Colonic mucosa (tissue), 4 donors: ENCODE measurements at regions not wholly inside any gene's neighbourhood (a gene's known extent, or its start where the extent isn't known, plus 50 kb on each side); places are given as distances from the start of the nearest gene placed in this dataset.

ENCODE experiments used
- DNase-seq: peaks from one replicate; pipeline ENCODE4 v3.0.0-alpha.2; 2020
- H3K27ac ChIP-seq: fragments of 200-600 bp; one replicate; pipeline ENCODE4 v1.8.0; 2021
- H3K27me3 ChIP-seq: fragments of 200-600 bp; one replicate; pipeline ENCODE4 v1.8.0; 2021
- H3K36me3 ChIP-seq: fragments of 200-600 bp; one replicate; pipeline ENCODE4 v1.8.0; 2021
- H3K4me1 ChIP-seq: fragments of 200-600 bp; one replicate; pipeline ENCODE4 v1.8.0; 2021; ENCODE audit warnings: mild to moderate bottlenecking
- H3K4me3 ChIP-seq: fragments of 200-600 bp; one replicate; pipeline ENCODE4 v1.8.0; 2021
- H3K9ac ChIP-seq, 2 donors: one replicate each; pipeline ENCODE4 v1.7.0; 2013; ENCODE audit warnings: control low read depth in 2 of 2, low read depth in 2 of 2, low read length in 2 of 2
- H3K9me3 ChIP-seq: fragments of 200-600 bp; one replicate; pipeline ENCODE4 v1.8.0; 2021
- CTCF ChIP-seq: fragments of 200-600 bp; IDR thresholded peaks from one replicate; pipeline ENCODE4 v1.8.0; 2022; ENCODE audit warnings: antibody characterized with exemption, mild to moderate bottlenecking
- intact Hi-C: fragments of 100-400 bp; cut with DNase I; formaldehyde crosslinking; loops from one replicate; pipeline ENCODE4 v1.14.1; 2022
- donor health status: healthy.
- donor health status: DM: no; HTN: no; CAD: no.
- donor health status: DM: no; HTN: no; CAD: no.

- no peak for DNase-seq
- no peak overlapping the region for H3K4me3 ChIP-seq
- no peaks in the 10 kb centered on the region for H3K9me3 ChIP-seq
- intact Hi-C loops, result no loop called here
- H3K36me3 ChIP-seq, result no peaks in the 10 kb centered on the region
- H3K27ac ChIP-seq, result no peak overlapping the region
- no peaks in the 10 kb centered on the region for H3K4me1 ChIP-seq
- no peak overlapping the region for H3K9ac ChIP-seq
- no peak for TF ChIP-seq CTCF
- no peaks in the 10 kb centered on the region for H3K27me3 ChIP-seq
Observed at GRCh38 chr6:65900928-65901327, 193.9 kb upstream of the EYS start.

GRCh38 chr6:65896140-65896539 lies 189.1 kb upstream of the EYS start:
- Histone ChIP-seq H3K27ac (no peak overlapping the region), H3K9me3 (peaks cover 5% of the 10 kb centered on the region), H3K27me3 (no peaks in the 10 kb centered on the region), H3K36me3 (no peaks in the 10 kb centered on the region), H3K9ac (no peak overlapping the region), H3K4me3 (no peak overlapping the region), H3K4me1 (no peaks in the 10 kb centered on the region)
- intact Hi-C loops, result no loop called here
- no peak for TF ChIP-seq CTCF
- DNase-seq, result no peak

GRCh38 chr6:65876668-65877067 lies 169.6 kb upstream of the EYS start:
- Histone ChIP-seq H3K27ac (no peak overlapping the region), H3K36me3 (no peaks in the 10 kb centered on the region), H3K27me3 (no peaks in the 10 kb centered on the region), H3K9ac (no peak overlapping the region), H3K4me3 (no peak overlapping the region), H3K9me3 (no peaks in the 10 kb centered on the region), H3K4me1 (no peaks in the 10 kb centered on the region)
- no peak for DNase-seq
- no peak for TF ChIP-seq CTCF
- intact Hi-C loops, result no loop called here

- Histone ChIP-seq H3K9ac (no peak overlapping the region), H3K27ac (no peak overlapping the region), H3K36me3 (no peaks in the 10 kb centered on the region), H3K27me3 (no peaks in the 10 kb centered on the region), H3K4me1 (no peaks in the 10 kb centered on the region), H3K9me3 (no peaks in the 10 kb centered on the region), H3K4me3 (no peak overlapping the region)
- DNase-seq, result no peak
- no peak for TF ChIP-seq CTCF
- intact Hi-C loops, result no loop called here
Observed at GRCh38 chr6:65852369-65852852, 145.4 kb upstream of the EYS start.

GRCh38 chr6:65830151-65830550 lies 123.1 kb upstream of the EYS start:
- no peak for DNase-seq
- Histone ChIP-seq H3K4me1 (no peaks in the 10 kb centered on the region), H3K27me3 (no peaks in the 10 kb centered on the region), H3K4me3 (no peak overlapping the region), H3K9ac (no peak overlapping the region), H3K36me3 (no peaks in the 10 kb centered on the region), H3K9me3 (no peaks in the 10 kb centered on the region), H3K27ac (no peak overlapping the region)
- TF ChIP-seq CTCF, result no peak
- intact Hi-C loops, result no loop called here

- intact Hi-C loops, result no loop called here
- TF ChIP-seq CTCF, result no peak
- Histone ChIP-seq H3K36me3 (no peaks in the 10 kb centered on the region), H3K9me3 (no peaks in the 10 kb centered on the region), H3K27me3 (no peaks in the 10 kb centered on the region), H3K4me3 (no peak overlapping the region), H3K27ac (no peak overlapping the region), H3K4me1 (no peaks in the 10 kb centered on the region), H3K9ac (no peak overlapping the region)
- no peak for DNase-seq
Observed at GRCh38 chr6:65819152-65819551, 112.1 kb upstream of the EYS start.
